RCC 7860 (cell line): ENCODE measurements at regions not wholly inside any gene's neighbourhood (a gene's known extent, or its start where the extent isn't known, plus 50 kb on each side); places are given as distances from the start of the nearest gene placed in this dataset.

Experiments
- DNase-seq: peaks from one replicate; pipeline ENCODE4 v3.0.0-alpha.2; 2015; ENCODE audit warnings: low spot score
- FAIRE-seq: peaks from 2 replicates; lab custom pipeline; 2012; peaks lifted over from hg19 to GRCh38; lab: Jason Lieb, UNC

DNA sequence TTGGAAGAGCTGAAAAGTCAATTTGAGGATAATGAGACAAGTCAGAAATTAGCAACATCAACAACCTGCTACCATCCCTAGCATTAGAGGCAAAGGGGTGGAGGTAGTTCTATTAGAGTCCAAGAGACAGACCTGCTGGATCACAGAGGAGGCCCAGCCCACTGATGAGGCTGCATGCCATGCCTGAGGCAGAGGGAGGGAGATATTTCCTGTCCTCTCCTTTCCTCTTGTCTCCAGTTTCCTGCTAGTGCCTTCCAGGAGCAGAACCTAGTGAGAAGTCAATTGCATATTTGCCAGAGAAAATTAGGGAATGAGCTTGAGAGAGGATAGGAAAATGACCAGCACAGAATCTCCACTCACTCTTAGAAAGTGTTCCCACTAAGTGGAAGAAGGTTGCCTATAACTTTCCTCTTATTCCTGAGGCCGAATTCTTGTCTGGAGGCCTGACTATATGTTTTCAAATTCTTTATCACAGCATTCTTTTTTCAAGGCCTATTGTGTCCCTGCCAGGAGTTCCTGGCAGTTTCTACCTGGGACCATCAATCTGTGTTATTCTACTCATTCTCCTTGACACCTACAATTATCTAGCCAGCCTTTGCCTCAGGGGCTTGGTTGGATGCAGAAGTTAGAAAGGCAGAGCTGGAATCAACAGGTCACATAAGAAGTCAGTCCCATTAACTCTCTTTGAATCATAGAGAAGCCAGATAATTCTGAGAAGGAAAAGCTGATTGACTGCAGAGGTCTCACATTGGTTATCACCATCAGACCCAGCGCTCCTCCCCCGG lies 121.9 kb downstream of the EMP1 start:
- no peak for DNase-seq
- no peak for FAIRE-seq

DNA sequence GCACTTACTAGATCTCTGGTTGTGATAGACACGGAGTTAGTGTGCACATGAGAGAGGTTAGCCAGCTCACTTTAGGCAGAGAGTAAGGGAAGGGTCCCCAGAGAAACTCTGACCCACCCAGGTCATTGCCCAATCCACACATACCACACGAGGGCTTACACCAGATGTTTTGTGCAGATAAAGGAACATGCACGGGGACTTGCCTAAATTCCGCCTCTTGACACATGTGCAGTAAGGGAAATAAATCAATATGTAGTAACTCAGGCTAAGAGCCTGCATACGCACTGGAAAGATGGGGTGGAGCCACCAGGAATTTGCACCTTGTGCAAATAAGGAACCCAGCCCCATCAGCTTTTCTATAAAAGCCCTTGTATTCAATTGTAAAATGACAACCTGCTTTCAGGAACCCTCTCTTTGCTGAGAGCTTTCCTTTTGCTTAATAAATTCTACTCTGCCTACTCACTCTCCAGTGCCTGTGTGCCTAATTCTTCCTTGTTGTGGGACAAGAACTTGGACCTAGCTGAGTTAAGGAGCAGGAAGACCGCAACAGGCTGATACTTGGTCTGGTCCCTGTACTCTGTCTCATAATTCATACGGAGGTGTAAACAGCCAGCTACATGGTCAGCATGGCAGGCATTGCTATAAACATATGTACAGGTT lies 120.2 kb downstream of the EMP1 start:
- DNase-seq (no peak), FAIRE-seq (no peak)

DNA sequence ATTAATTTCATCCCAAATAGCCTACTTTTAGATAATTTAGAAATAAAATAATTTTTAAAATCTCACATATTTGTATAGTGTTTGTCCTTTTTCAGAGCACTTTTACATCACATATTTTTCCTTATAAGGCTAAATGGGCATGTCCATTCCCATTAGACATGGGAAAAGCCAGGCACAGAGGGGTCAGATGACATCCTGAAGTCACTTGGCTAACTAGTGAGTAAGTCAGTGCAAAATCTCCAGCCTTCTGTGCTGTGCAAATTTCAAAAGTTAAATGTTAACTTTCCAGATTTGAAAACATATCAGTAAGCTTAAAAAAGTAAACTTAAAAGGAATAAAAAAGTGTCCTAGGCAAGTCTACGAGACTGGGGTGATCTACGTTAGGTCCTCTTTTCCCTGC lies 117.4 kb downstream of the EMP1 start:
- DNase-seq (no peak), FAIRE-seq (no peak)

DNA sequence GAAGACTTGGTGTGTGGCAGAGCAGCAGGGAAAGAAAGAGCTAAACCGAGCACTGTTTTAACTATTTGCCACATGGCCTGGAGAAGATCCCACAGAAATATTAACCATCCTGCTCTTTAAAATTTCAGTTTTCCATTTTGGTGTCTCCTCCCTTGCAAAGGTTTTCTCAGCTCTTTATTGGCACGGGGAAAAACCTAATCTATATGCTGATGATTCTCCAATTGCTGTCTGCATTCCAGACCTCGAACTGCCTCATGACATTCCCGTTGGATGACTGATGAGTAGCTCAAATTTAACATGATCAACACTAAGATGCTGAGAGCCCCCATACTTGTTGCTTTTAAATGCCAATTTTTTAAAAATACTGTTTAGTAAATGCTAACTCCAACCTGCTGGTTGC lies 115.0 kb downstream of the EMP1 start:
- DNase-seq (no peak), FAIRE-seq (no peak)

DNA sequence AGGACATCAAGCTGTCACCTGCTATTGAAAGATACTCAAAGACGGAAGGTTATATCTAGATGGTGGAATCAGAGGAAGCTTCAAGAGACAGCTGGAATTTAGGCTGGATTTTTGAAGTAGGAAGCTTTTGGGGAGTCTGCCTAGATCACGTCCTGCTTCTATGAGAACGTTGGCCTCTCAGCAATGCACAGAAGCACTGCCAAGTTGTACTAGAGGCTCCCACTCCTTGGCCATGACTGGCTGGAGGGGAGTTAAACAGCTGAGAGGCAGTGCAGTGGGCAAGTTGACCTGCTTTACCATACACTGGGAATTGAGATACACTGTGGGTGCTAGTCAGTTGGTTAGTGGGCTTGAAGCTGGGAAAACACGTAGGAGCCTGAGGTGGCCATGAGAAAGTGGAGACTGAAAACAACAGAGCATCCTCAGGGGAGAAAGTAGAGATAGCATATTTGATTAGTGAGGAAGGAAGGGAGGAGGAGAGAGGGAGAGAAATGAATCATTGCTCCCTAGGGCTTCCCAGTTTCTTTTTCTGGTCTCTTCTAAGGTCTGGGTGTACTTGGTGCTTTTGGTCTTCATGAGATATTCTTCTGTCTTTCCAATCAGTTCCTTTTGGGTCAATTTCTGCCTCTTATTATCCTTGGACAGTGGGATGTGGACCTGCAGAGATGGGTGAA lies 110.8 kb downstream of the EMP1 start:
- FAIRE-seq (no peak), DNase-seq (no peak)

DNA sequence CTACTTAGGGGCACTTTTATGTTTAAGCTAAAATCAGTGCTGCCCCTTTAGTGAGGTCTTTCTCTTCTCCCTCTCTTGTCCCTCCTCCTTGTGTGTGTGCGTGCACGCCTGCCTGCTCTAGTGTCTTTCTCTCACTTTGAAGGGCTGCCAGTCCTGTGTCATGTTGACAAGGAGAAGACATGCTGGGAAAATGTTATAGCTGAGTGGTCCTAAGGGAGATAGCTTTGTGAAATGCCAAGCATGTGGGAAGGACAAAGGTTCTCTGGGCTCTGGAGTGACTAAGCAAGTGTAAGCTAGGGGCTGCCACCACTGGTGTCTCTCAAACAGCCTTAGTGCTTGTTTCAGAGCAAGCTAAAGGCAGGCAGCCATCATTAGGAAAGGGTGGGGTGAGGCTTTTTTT lies 108.4 kb downstream of the EMP1 start:
- no peak for FAIRE-seq
- DNase-seq, result no peak

DNA sequence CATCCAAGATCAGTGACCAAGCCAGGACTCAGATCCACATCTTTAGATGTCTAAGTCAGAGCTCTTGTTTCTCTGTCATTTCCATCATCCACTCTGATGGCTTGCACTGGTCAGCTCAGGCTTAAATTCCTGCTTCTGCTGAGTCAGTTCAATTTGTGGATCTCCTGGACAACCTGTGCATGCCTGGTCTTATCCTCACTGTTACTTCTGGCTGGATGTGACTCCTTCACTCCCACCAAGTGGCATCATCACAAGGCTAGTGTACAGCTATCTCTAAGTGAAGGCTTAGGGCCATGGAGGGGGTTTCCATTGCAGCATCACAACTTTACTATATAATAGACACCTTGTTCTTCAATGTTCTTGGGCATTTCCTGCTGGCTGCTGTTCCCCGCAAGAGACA lies 102.9 kb downstream of the EMP1 start:
- DNase-seq (no peak), FAIRE-seq (no peak)

DNA sequence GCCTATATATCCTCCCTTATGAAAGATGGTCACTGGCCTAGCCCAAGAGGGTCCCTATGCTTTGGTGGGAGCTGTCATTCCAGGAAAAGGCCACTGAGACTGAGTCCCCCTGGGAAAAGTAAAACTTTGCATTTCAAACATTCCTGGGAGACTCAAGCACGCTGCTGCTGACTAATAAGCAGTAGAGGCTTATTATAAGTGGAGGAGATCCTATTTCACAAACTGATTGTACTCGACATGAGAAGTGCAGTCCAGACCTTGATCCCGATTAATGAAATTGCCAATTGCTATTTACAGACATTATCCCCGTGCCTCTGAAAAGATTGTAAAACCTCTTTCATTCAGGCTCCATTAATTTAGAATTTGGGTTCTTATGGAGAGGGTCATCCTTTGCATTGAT lies 96.6 kb downstream of the EMP1 start:
- no peak for DNase-seq
- FAIRE-seq, result no peak

DNA sequence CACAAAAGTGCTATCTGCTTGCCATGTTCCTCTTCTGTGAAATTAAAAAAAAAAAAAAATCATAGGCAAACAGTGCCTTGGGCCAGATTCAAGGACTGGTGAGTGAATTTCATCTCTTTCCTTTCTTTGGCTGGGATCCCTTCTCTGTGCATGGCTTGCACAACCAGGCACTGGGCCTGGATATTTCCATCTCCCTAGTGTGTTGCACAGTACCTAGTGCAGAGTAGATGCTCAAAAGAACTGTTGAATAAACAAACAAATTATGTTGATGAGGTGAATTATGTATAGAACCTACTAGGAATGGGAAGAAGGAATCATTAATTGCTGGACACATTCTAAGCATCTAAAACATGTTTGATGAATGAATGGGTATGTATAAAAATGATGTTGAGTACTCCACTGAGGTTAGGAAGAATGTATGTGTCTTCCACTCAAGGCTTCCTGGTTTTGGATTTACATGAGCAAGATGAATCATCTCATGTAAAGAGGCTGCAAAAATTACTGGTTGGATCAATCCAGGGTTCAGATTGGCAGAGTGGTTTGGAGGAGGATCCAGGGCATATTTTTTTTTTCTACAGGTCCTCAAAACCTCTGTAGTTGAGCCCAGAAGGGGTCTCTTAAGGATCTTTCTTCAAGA lies 93.2 kb downstream of the EMP1 start:
- DNase-seq (no peak), FAIRE-seq (no peak)

DNA sequence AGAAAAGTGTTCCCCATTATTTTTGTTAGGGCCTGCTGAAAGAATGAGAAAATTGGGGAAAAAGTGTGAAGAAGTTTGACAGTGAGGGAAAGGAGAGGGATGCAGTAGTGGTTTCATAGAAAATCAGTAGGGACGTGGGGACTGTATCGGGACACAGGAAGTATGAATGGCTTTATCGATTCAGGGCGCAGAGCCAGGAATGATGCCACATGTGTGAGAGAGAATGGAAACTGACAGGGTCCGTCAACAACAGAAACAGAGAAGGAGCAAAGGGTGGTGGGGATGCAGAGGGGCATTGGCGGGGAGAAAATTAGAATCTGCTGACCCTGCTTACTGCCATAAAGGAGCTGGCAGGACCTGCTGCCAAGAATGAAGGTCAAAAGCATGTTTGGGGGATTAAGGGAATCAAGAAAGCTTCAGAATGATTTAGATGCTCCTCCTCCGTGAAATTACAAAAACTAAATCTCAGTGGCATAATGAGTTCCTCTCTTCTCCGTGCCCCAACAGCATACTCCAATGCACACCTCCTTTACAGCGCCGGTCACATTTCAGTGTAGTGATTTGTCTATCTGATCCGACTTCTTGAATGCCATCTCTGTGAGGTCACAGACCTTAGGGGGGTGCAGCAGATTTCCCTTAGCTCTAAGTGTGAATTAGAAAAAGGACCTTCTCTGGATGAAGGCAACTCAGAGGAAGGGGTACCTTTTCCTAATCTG lies 92.6 kb downstream of the EMP1 start:
- no peak for DNase-seq
- FAIRE-seq, result no peak

DNA sequence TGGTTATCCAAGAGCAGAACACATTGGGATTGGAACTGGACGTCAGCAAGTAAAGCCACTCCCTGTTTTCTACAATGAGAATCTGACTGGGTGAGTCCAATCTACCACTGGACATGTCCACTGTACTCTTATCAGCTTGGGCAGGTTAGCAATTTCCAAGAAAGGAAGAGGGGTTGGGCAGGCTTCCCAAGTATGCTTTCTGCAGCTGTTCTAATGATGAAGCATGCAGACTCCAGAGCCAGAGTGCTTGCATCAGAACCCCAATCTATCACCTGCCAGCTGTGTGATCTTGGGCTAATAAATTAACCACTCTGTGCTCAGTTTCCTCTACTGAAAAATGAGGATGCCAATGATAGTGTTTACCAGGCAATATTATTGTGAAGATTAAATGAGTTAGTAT lies 92.0 kb downstream of the EMP1 start:
- FAIRE-seq (no peak), DNase-seq (no peak)

DNA sequence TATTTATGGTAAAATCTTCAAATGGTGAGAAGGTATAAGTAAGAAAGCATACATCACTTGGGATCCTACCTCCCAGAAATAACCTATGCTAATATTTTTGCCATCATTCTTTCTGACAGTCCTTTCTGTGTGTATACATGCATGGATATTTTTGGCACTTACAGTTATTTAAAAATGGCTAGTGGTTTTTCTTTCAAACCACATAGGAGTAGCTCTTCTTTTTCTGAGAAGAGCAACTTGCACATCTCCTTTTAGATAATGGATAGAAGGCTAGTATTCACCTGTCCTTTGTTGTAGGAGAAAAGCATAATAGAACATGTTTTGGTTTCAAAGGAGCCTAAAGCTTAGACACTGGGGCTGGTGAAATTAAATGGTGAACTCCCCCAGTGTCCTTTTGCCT lies 87.3 kb downstream of the EMP1 start:
- FAIRE-seq, result no peak
- no peak for DNase-seq

DNA sequence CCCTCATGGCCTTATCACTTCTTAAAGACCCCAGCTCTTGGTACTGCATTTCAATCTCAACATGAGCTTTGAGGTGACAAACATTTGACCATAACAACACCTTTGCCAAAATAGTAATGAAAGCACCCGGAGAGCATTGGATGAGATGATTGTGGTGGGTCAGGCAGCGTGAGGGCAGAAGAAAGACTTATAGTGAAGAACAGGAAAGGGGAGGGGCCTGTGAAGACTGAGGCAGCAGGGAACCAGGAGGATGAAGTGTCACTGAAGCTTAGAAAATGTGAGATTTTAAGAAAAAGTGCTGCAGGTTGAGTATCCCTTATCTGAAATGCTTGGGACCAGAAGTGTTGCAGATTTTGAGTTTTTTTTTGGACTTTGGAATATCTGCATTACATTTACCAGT lies 86.3 kb downstream of the EMP1 start:
- FAIRE-seq (no peak), DNase-seq (no peak)

DNA sequence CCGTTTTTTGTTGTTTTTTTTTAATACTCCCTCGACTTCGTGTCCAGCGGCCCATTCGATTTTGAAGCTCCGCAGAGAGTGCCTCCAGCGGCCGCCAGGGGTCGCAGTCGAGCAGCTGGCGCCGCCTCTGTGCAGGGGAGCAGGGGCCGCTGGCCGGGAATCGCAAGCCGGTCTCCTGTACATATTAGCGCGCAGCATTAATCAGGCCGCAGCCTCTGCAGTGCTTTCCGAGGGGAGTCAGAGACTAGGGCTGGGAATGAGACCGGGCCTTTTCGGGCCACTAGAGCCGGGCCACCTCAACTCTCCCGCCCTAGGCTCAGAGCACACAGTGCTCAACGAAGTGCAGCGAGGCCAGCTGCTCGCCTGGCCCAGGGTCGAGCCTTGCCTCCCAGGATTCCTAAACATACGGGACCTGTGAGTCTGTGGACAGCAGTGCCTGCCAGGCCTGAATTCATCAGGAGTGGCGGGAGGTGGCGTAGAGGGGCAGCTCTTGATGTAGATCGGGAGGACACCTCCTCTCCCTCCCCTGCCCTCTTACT lies 81.8 kb downstream of the EMP1 start:
- FAIRE-seq (no peak), DNase-seq (peak; percentile 35)

DNA sequence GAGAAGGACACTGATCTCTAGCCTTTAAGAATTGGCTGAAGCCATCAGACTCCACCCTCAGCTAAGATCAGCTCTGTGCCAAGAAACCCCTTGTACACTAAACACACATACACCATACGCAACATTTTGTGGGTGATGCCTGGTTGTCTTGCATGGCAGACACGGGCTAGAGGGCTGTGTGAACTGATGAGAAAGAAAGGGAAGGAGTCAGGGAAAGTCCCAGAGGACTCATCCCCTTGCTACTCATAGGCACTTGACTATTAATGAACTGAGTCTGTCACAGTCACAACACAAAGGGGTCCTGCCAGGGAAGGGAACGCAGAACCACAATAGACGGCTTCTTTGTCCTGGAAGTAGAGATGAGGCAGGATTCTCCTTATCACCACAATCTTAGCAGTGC lies 80.8 kb downstream of the EMP1 start:
- no peak for FAIRE-seq

DNA sequence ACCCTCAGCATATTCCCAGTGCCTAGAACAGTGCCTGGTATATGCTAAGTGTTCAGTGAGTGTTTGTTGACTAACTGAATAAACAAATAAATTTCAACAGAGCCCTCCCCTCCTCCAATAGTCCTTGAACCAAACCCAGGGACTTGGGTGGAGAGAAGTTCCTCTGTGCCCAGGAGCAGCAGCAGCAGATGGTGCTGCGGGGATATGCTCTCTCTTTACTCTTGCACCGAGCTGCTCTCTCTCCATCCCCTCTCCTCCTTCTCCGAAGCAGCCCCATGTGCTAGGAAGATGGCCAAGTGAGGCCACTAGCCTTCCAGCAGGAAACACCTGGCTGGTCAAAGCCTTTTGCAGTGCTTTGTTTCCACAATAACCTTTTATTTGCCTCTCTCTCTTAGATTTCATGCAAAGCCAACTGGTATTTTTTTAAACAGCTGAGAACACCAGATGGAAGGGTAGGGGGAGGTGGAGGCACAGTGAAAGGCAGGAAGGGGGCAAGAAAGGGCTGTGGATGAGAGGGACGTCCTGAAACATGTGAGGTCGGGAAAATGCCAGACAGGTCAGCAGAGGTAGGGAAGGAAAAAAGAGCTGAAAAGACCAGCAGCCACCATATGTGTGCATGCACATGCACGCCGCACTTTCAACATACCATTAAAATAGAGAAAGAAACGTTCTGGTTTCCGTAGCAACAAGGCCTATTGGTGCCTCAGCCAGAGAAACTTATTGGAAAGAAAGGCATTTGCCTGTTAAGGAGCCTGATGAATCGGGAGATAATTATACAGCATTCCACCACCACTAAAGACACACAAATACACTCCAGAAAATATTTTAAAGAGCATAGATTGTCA lies 78.9 kb downstream of the EMP1 start:
- FAIRE-seq (no peak), DNase-seq (no peak)

More for the DNA sequence above, 80.8 kb downstream of the EMP1 start:
- no peak for DNase-seq

DNA sequence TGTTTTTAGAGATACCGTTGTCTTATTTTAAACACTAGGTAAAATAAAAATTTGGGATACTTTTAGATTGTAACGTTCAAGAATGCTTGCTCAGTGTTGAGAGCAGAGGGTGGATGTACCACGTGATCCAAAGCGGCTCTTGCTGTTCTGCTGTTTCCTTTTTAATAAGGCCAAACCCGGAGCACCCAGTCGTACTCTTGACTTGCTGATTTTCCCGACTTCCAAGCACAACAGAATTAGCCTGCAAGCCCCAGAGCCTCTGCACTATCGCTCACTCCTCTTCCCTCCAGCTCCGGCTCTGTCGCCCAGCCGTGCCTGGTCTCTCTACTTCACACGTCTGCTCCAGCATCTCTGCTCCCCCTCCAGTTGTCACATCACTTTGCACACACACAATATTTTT lies 77.3 kb downstream of the EMP1 start:
- DNase-seq (no peak), FAIRE-seq (no peak)

DNA sequence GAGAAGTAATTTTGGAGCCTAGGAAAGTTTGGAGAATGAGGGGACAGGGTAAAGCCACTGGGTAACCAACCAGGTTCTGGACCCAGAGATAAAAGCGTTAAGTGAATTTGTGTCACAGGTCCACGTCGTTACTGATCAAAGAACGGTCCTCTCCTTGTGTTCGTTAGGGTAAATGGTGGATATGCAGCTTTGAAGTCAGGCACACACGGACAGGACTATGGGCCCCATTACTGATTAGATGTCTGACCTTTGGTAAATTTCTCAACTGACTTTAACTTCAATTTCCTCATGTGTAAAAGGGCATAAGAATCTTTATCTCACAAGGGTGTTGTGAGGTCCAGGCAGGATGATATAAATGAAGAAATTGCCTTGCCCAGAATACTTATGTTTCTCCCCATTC lies 76.6 kb downstream of the EMP1 start:
- no peak for FAIRE-seq
- no peak for DNase-seq

DNA sequence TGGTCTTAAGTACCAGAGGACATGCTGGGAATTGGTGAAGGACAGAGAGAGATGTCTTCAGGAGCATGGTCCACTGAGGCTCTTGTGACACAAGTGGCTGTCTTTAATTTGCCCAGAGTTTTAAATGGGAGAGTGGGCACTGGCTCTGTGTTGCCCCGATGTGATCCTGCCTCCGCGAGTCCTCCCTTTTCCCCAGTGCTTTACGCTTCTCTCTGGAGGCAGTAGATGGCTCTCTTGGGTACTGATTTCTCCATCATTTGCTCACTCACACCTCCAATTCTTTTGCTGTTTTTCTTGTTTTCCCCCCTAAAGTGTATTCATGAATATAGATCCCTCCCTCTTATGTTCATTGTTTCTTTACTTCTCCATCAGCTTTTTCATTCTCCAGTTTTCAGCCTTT lies 74.3 kb downstream of the EMP1 start:
- DNase-seq (no peak), FAIRE-seq (no peak)
